ENCODE measurements at regions not wholly inside any gene's neighbourhood (a gene's known extent, or its start where the extent isn't known, plus 50 kb on each side); places are given as distances from the start of the nearest gene placed in this dataset.
A peak's percentile ranks its signal among the peaks of the same experiment; 100 is the strongest.

DNA sequence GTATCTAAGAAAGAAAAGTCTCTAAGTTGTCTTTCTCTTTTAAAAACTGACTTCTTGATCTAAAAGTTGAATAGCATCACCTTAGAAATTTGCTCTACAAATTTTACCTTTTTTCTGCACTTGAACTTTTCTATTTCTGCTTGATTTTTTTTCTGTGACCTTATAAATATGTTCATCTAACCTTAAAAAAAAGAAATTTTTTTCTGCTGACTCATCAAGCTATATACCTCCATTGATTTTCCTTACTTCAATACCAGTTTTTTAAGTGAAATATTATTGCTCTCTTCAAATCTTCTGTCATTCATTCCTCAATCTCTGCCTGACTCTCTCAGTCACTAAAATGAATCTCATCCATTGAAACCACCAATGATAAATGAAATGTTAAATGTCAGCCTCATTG is 910.1 kb downstream of the GALC start:
- no peak for DNase-seq

- no peak for DNase-seq
Observed at GRCh38 chr14:87081004-87081403, 912.0 kb downstream of the GALC start.

DNA sequence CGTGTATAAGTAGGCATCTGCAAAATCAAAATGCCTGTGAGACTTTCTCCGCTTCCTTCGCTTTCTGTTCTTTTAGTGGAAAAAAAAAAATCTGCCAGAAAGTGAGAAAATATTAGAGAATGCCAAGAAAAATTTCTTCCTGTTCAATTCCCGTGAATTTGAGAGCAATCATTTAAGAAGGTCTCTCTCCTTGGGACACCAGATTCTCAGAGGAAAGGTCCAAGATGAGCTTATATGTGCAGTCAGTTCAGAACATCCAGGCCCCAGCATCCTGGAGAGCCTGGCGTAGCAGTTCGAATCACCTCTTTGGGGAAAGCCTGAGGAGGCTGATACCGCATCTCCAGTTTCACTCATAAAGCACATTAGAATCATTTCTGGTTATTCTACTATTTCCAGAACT is 912.8 kb downstream of the GALC start:
- no peak for DNase-seq

DNA sequence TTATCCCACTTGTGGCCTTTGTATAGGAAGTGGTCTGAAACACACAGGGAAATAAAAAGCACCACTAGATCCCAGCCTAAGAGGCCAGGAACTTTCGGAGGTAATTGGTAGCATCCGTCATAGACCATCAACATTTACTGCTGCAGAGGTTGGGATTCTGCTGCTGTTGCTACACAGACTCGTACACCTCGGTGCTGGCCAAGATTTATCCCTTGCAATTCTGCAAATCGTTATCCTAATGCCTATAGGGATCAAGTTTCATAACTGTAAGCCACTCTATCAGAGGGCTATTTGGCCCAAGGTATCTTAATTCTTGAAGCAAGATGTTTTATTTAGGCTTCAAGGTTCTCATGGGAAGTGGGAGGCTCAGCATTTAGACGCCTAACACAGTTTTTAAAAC is 913.6 kb downstream of the GALC start:
- DNase-seq: no peak

DNA sequence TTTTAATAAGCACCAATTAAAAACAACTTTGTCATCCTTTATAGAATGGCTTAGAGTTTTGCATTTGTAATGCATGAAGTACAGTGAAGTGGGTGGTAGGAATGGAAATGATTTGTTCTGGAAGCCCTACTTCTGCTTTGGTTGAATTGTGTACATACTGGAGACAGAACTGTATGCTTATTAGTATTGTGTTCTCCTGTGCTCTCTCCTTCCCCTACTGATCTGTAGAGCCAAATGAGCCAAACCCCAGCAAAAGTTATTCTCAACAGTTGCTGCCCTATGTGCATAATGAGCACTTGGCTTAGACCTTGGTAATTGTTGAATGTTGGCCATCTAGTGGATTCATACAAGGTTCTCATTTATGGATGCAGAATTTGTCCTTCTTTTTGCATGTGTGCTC is 916.1 kb downstream of the GALC start:
- DNase-seq: no peak

DNA sequence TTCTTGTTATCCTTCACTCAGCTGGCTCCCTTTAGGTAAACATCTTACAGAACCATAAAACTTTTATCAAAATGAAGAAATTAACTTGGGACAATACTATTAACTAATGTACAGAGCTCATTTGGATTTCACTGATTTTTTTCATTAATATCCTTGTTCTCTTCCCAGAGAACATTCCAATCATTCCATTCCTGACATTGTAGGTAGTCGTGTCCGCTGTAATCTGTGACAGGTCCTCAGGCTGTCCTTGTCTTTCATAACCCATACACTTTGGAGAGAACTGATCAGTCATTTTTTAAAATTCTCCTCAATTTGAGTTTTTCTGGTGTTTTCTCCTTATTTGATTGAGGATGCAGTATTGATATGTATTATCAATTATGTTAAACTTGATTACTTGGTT is 916.8 kb downstream of the GALC start:
- DNase-seq: no peak

DNA sequence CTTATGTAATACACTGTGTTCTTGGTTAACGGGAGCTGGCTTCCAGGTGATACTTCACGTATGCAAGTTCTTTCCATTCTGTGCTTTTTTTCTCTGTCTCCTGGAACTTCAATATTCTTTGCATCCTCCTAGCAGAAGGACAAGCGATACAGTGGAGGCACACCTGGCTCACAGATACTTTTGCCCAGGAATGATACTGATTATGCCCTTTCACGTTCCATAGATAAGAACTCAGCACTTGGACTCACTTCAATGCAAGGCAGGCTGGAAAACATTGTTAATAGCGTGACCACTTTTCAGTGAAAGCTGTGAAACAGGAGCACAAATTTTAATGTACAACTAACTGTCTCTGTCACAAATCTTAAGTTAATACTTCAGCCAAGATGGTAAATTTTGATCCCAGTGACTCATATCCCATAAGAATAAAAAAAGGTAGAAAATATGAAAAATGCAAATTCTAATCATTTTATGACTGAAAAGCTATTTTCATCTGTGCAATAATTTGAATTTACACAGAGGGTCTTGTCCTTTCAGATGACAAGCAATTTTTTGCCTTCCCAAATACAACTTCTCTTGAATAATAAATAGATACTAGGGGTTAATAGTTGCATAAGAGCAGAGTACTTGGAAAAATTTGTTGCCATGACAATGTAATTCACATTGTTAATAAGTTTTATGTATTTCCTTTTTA is 919.0 kb downstream of the GALC start:
- no peak for DNase-seq

GRCh38 chr14:87067591-87067990 is 925.4 kb downstream of the GALC start:
- no peak for DNase-seq

DNA sequence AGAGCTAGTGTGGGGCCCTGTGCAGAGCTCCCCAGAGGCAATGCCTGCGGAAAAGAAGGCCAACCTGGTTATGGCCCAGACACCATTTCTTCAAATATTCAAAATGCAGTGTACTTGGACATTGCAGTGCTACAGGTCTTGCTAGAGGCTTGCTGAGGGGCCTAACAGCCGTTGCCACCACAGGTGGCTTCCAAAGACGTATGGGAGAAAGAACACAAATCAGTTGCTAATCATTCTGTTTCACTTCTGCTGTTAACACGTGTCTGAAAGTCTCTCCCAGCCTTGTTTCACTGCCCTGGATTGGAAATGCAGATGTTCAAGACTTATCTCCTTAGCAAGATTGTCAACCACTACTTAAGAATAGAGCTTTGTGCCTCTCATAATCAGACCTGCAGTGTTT is 925.9 kb downstream of the GALC start:
- no peak for DNase-seq

DNA sequence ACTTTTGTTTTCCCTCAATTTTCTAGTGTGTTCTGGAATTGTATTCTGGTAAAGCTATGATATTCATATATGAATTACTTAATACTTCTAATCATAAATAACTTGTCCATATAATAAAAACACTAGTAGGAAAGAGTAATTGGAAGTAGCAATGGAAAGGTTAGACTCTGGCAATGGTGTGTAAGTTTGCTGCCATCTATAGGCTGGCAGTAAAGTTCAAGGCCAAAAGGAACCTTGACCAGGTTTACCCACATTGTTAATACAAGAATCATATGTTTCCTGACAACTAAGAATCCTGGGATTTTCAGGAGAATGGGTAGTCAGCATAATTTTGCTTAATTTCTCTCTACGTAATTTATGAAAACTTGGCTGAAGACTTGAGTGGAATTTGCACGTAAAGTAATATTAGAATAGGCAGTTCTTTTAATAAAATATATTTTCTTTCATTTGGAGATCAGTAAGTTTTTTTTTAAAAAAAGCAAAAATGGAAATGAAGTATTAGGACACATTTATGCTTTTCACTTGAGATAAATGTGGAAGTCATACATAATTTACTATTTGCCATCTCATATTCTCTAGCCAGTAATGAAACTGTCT is 926.7 kb downstream of the GALC start:
- no peak for DNase-seq

- DNase-seq: no peak
Observed at GRCh38 chr14:87065366-87065765, 927.6 kb downstream of the GALC start.

DNA sequence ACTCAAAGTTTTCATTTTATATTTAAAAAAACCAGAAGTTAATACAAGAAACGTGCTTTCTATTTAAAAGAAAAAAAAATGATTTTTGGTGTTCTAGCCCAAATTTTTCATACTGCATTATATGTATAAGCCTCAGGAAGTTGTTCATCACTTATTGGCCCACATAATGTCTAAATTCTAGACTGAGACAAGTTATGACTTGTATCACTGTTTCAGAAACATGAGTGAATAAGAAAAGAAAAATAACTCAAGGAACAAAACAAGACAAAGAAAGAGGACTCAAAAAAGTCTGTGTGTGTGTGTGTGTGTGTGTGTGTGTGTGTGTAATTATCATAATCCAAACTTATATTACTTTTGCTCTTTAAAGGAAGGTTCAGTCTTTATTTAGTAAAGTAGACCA is 929.8 kb downstream of the GALC start:
- no peak for DNase-seq

DNA sequence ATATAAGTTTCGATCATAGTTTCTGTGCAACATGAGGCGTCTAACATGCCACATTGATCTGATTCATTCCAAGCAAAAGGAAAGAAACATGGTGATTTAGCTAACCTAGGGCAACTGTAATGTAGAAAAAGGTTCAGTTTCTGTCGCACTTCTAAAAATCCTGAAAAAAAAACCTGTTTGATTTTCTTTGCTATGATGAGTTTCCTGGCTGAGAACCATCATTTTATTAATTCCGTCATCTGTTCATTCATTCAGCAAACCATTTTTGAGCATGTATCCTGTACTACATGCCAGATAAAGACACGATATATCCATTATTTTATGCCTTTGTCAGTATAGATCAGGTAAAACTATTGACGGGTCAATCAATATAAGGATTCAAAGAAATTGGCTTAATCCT is 932.6 kb downstream of the GALC start:
- DNase-seq: no peak

DNA sequence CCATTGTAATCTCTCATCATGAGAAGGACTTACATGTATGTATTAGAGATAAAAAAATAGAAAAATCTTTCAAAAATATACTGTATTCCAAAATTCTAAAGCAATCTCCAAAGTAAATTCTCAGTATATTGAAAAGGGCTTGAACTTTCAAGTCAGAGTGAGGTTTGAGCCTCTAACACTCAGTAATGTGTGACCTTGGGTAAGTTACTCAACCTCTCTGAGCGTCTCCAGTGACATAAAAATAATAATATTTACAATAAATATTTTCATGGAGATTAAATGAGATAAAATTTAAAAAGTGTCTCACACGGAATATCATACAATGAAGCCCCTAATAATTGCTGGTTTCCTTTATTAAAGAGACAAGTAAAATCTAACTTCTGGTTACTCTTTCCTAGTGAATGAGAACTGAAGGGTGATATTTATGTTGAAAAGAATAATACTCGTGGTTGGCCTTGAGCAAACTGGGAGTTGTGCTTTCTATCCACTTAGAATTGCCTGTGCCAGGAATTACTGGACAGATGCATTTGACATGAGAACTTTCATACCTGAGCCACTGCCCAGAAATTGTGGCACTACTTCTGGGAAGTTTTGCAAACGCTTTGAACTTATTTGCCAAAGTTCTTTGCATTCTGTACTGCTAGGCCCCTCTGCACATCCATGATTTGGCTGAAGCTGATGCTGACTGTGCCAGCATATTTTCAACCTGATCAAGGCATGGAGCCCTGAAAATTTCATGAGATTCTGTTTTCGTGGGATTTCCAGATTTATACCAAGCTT is 933.7 kb downstream of the GALC start:
- no peak for DNase-seq

DNA sequence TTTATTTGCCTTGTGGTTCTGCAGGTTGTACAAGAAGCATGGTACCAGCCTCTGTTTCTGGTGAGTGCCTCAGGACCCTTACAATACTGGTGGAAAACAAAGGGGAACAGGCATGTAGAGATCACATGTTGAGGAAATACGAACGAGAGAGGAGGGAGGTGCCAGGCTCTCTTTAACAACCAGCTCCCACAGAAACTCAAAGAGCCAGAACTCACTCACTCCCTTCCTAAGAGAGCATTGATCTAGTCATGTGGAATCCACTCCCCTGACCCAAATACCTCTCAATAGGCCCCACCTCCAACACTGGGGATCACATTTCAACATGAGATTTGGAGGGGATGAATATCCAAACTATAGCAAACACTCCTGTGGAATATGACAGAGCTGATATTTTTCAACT is 938.0 kb downstream of the GALC start:
- no peak for DNase-seq

GRCh38 chr14:87052646-87053225 is 940.2 kb downstream of the GALC start:
- peak; percentile 47 for DNase-seq

- no peak for DNase-seq
Observed at GRCh38 chr14:87050421-87050820, 942.6 kb downstream of the GALC start.

DNA sequence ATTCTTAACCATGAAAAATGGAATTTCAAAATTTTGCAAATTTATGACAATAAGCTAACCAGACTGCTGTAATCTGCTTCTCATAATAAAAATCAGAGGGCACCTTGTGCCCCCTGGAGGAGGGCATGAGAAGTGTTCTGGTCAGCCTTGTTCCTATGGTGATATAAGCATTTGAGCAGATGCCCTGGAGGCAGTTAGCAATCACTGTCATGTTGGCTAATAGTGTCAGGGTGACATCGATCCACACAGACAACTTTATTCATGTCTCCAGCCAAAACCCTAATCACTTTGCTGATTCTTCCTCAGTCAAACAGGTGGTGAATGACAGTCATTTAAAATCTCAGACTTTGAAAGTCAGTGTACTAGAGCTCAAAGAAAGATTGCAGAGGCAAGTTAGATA is 943.0 kb downstream of the GALC start:
- DNase-seq: peak; percentile 30

- no peak for DNase-seq
Observed at GRCh38 chr14:87046960-87047359, 946.0 kb downstream of the GALC start.

GRCh38 chr14:87045956-87046355 is 947.0 kb downstream of the GALC start:
- no peak for DNase-seq

GRCh38 chr14:87045246-87045645 is 947.7 kb downstream of the GALC start:
- DNase-seq: no peak

DNA sequence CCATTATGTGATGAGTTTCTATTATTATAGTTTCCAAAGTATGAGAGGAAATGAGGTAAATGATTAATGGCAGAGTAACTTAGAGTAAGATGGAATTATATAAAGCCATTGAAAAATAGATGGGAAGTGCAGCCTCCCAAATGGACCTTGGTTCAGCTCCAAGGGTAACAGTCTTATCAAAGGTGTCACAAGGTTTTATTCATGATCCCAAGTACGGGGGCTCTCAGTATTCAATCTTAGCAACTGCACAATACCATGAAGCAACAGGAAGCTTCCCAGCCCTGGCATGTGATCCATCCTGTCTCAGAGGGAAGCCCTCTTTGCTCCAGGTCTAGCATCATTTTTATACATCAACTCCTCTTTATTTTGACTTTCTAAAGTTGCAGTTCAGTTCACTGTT is 948.2 kb downstream of the GALC start:
- DNase-seq: no peak

DNA sequence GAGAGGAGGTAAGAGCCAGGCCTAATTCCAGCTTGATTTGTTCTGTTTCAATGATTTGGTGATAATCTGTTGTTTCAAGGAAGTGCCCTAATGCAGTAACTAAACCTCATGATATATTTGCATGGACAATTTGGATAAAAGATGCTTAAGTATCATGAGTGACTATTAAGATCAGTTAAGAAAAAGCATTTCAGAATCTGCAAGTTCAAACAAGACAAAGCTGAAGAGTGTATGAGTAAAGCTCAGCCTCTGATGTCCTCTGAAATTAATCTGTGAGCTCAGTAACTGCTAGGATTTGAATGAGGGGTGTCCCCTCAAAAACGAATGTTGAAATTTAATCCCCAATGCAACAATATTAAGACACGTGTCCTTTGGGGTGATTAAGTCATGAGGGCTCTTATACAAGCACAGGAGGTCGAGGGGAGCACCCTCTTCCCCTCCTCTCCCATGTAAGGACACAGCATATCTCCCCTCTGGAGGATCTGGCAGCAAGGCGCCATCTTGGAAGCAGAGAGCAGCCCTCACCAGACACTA is 949.2 kb downstream of the GALC start:
- no peak for DNase-seq

- DNase-seq: no peak
Observed at GRCh38 chr14:87042354-87042753, 950.6 kb downstream of the GALC start.
